ENCODE measurements at regions not wholly inside any gene's neighbourhood (a gene's known extent, or its start where the extent isn't known, plus 50 kb on each side); places are given as distances from the start of the nearest gene placed in this dataset.
"Not testable (repeated sequence)": the region's sequence is repeated elsewhere in the genome, so short reads cannot be mapped to it uniquely, and the experiment has no call there.

DNA sequence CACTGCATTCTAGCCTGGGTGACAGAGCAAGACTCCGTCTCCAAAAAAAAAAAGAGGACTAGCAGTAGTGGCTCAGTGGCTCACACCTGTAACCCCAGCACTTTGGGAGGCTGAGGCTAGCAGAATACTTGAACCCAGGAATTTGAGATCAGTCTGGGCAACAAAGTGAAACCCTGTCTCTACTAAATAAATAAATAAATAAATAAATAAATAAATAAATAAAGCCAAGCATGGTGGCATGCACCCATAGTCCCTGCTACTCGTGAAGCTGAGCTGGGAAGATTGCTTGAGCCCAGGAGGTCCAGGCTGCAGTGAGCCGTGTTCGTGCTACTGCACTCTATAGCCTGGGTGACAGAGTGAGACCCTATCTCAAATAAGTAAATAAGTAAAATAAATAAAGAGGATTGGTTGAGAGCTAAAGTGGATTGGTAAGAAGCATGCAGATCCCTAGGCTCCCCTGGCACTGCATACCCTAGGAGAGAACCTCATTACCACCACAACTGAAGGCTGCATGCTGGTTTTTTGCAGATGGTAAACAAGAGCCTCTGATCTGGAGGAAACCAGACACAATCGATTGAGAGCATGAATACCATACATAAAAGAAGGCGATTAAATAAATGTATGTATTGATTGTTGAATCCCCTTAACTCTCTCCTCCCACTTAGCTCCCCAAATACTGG is 163.2 kb downstream of the REEP3 start:
- ChIA-PET CTCF (interaction anchor here (0.5 kb wide), 1 partner anchor 45 kb away, joined by 3 read pairs; no protein-coding TSS in a partner anchor), POLR2A (ENCODE audit: low non-redundant PET) (no interaction called here)
- TF ChIP-seq, protein P1, sequence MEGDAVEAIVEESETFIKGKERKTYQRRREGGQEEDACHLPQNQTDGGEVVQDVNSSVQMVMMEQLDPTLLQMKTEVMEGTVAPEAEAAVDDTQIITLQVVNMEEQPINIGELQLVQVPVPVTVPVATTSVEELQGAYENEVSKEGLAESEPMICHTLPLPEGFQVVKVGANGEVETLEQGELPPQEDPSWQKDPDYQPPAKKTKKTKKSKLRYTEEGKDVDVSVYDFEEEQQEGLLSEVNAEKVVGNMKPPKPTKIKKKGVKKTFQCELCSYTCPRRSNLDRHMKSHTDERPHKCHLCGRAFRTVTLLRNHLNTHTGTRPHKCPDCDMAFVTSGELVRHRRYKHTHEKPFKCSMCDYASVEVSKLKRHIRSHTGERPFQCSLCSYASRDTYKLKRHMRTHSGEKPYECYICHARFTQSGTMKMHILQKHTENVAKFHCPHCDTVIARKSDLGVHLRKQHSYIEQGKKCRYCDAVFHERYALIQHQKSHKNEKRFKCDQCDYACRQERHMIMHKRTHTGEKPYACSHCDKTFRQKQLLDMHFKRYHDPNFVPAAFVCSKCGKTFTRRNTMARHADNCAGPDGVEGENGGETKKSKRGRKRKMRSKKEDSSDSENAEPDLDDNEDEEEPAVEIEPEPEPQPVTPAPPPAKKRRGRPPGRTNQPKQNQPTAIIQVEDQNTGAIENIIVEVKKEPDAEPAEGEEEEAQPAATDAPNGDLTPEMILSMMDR (conservative IDR thresholded peaks at IDR 0.05; ENCODE audit: low read depth): no peak
- H3K27ac ChIP-seq: no peak overlapping the region
- DNase-seq (ENCODE audit: low spot score): no peak

- TF ChIP-seq, protein P1 (conservative IDR thresholded peaks at IDR 0.05; ENCODE audit: low read depth): no peak
- no peak overlapping the region for H3K27ac ChIP-seq
- ChIA-PET POLR2A (ENCODE audit: low non-redundant PET) (no interaction called here), CTCF (no interaction called here)
- no peak for DNase-seq (ENCODE audit: low spot score)
Observed at GRCh38 chr10:63689768-63690167, 168.6 kb downstream of the REEP3 start.

DNA sequence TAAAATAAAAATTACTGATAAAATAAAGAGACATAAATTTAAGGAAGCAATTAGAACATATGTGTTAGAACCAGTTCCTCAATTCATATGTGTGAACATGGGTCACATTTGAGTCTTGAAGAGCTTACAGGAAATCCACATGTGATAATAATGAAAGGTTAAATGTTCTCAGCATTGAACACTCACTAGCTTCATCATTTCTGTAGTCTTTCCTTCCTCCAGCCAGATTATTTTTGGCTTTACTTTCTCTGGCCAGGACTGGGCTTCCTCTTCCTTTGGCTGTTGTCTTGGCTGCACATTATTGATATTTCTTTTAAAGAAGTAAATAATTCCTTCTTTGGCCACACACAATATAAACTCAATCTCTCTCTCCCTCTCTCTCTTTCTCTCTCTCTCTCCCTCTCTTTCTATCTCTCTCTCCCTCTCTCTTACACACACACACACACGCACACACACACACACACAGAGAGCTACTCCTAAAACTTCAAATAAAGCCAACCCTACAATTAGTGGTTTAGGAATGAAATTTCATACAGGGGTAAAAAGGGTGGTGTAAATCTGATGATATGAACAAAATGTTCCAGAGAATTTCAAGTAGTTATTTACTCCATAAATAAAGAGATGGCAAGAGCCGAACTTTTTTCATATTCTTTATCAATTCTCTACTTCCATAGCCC is 171.2 kb downstream of the REEP3 start:
- no peak for DNase-seq (ENCODE audit: low spot score)
- POLR2A ChIA-PET (ENCODE audit: low non-redundant PET): no interaction called here
- H3K27ac ChIP-seq: no peak overlapping the region
- TF ChIP-seq, protein P1 (conservative IDR thresholded peaks at IDR 0.05; ENCODE audit: low read depth): no peak
- CTCF ChIA-PET: interaction anchor here (0.6 to 0.9 kb wide), 2 partner anchors 28 to 50 kb away, joined by 3 to 4 read pairs; no protein-coding TSS in a partner anchor

- DNase-seq (ENCODE audit: low spot score); CTCF ChIA-PET; H3K27ac ChIP-seq; POLR2A ChIA-PET (ENCODE audit: low non-redundant PET): not testable (repeated sequence)
Observed at GRCh38 chr10:63693021-63693420, 171.8 kb downstream of the REEP3 start.

DNA sequence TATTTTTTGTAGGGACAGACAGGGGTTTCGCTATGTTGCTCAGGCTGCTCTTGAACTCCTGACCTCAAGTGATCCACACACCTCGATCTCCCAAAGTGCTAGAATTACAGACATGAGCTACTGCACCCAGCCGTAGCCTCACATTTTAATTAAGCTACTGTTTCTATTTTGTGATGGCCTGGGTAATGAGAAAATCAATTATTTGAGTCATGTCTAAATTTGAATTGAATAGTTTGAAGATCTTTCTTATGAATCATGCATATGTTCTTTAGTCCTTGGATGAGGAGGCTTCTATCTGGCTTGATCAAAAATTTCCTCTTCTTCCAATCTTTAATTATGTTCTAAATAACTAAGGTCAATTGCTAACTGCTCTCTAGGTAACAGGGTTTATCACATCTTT is 175.0 kb downstream of the REEP3 start:
- ChIA-PET CTCF (no interaction called here), POLR2A (ENCODE audit: low non-redundant PET) (no interaction called here)
- no peak overlapping the region for H3K27ac ChIP-seq
- TF ChIP-seq, protein P1 (conservative IDR thresholded peaks at IDR 0.05; ENCODE audit: low read depth): no peak
- no peak for DNase-seq (ENCODE audit: low spot score)

DNA sequence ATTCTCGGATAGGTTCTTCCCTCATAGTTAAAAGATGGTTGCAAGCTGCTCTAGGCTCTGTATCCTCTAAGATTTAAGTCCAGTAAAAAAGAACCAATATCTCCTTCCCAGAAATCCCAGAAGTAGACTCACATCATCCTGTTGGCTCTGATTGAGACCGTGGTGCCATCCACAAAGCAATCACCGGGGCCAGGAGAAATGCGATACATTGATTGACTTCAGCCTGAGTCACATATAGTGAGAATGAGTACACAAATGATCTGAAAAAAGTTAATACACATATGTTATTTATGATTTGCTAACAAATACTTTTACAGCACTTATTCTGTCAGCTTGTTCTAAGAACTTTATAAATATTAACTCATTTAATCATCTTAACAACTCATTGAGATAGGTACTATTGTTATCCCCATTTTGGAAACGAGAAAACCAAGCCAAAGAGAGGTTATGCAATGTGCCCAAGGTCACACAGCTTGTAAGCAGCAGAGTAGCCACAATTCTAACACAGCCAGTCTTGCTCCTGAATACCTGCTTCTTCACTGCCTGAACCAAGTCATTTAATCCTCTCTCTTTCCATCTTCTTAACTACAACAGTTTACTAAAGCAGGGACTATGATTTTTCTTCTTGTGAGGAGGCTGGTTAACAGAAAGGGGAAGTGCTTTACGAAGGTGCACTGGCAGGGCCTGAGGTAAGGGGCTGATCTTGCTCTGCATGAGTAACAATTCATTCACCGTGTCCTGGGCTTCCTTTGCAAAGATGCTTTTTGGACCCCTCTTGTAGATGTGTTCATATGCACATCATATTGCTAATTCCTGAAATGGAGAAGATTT is 177.0 kb downstream of the REEP3 start:
- H3K27ac ChIP-seq: no peak overlapping the region
- DNase-seq (ENCODE audit: low spot score): no peak
- TF ChIP-seq, protein P1 (conservative IDR thresholded peaks at IDR 0.05; ENCODE audit: low read depth): no peak
- ChIA-PET CTCF (no interaction called here), POLR2A (ENCODE audit: low non-redundant PET) (no interaction called here)

Data from RWPE1 (cell line).